IMR-90 (cell line): ENCODE measurements at regions not wholly inside any gene's neighbourhood (a gene's known extent, or its start where the extent isn't known, plus 50 kb on each side); places are given as distances from the start of the nearest gene placed in this dataset.

Source experiments
- ATAC-seq: fragments of 200-7000 bp; cut with Tn5 transposase; 2 replicates; pipeline ENCODE4 v1.9.1; 2020; ENCODE audit warnings: low read depth, mild to moderate bottlenecking, moderate library complexity
- BruUV-seq: library from RNA; stranded (reverse); fragments of 400-500 nt; replicated peaks from 2 replicates; lab custom pipeline; 2021; lab: Mats Ljungman, UMichigan
- CTCF ChIA-PET: fragments of 300-600 bp; formaldehyde crosslinking; extraction: SDS; loops from one replicate; lab custom pipeline; 2021; ENCODE audit warnings: antibody characterized with exemption; lab: Yijun Ruan, JAX
- POLR2A ChIA-PET: fragments of 300-600 bp; sonication (Branson Sonifier 250); formaldehyde crosslinking; loops from one replicate; lab custom pipeline; 2022; ENCODE audit warnings: antibody characterized with exemption; ENCODE audit not compliant: unreplicated experiment; lab: Charles Lee
- DNase-seq: peaks from one replicate; pipeline ENCODE4 v3.0.0; 2013
- H2AFZ ChIP-seq: replicated peaks from 2 replicates; pipeline ENCODE3; 2013; ENCODE audit warnings: low read length, mild to moderate bottlenecking; ENCODE audit not compliant: poor library complexity
- H2AK5ac ChIP-seq: 2 replicates; pipeline ENCODE4 v1.6.1; 2013; ENCODE audit warnings: low read depth, low read length, inconsistent platforms
- H2AK9ac ChIP-seq: replicated peaks from 2 replicates; pipeline ENCODE3; 2013; ENCODE audit warnings: mild to moderate bottlenecking, low read depth, low read length, moderate library complexity; ENCODE audit not compliant: poor library complexity
- H2BK120ac ChIP-seq: 2 replicates; pipeline ENCODE4 v1.6.1; 2013; ENCODE audit warnings: low read depth, low read length, inconsistent platforms
- H2BK15ac ChIP-seq: 3 replicates; pipeline ENCODE4 v1.6.1; 2013; ENCODE audit warnings: low read depth, low read length, inconsistent platforms
- H2BK20ac ChIP-seq: 2 replicates; pipeline ENCODE4 v1.6.1; 2013; ENCODE audit warnings: low read depth, mild to moderate bottlenecking, inconsistent platforms, low read length, moderate library complexity
- H2BK5ac ChIP-seq: 2 replicates; pipeline ENCODE4 v1.6.1; 2013; ENCODE audit warnings: mild to moderate bottlenecking, low read depth, low read length, inconsistent platforms; ENCODE audit not compliant: poor library complexity, severe bottlenecking
- H3K14ac ChIP-seq: replicated peaks from 2 replicates; pipeline ENCODE4 v1.6.1; 2013; ENCODE audit warnings: low read depth, low read length, inconsistent platforms
- H3K18ac ChIP-seq: 2 replicates; pipeline ENCODE4 v1.6.1; 2013; ENCODE audit warnings: low read depth, low read length, control low read depth
- H3K23ac ChIP-seq: 2 replicates; pipeline ENCODE4 v1.6.1; 2013; ENCODE audit warnings: low read depth, low read length, inconsistent platforms
- H3K27ac ChIP-seq: 2 replicates; pipeline ENCODE4 v1.5.1; 2013; ENCODE audit warnings: mild to moderate bottlenecking, control low read depth, low read length; ENCODE audit not compliant: insufficient read depth
- H3K27me3 ChIP-seq: 2 replicates; pipeline ENCODE4 v1.6.1; 2013; ENCODE audit warnings: low read length; ENCODE audit not compliant: control insufficient read depth, insufficient read depth
- H3K36me3 ChIP-seq: 2 replicates; pipeline ENCODE4 v1.6.1; 2013; ENCODE audit warnings: low read length, mixed read lengths; ENCODE audit not compliant: control insufficient read depth, insufficient read depth
- H3K4ac ChIP-seq: 2 replicates; pipeline ENCODE4 v1.6.1; 2013; ENCODE audit warnings: low read depth, low read length, inconsistent platforms
- H3K4me1 ChIP-seq: 2 replicates; pipeline ENCODE4 v1.6.1; 2013; ENCODE audit warnings: low read length, mixed read lengths; ENCODE audit not compliant: control insufficient read depth, insufficient read depth
- H3K4me2 ChIP-seq: 2 replicates; pipeline ENCODE4 v1.6.1; 2013; ENCODE audit warnings: low read depth, mild to moderate bottlenecking, control low read depth, low read length, moderate library complexity
- H3K4me3 ChIP-seq: 2 replicates; pipeline ENCODE4 v1.5.1; 2013; ENCODE audit warnings: low read depth, mild to moderate bottlenecking, control low read depth, low read length, moderate library complexity; ENCODE audit not compliant: insufficient read depth
- H3K56ac ChIP-seq: 2 replicates; pipeline ENCODE4 v1.6.1; 2013; ENCODE audit warnings: low read length, inconsistent platforms; ENCODE audit not compliant: insufficient read depth; ENCODE audit errors: extremely low read depth
- H3K79me1 ChIP-seq, 2 experiments: 2 replicates each; pipeline ENCODE4 v1.6.1; 2013; ENCODE audit warnings: low read length in 2 of 2, inconsistent platforms in 1 of 2, low read depth in 1 of 2
- H3K9ac ChIP-seq: 2 replicates; pipeline ENCODE4 v1.6.1; 2013; ENCODE audit warnings: low read depth, low read length, control low read depth
- H3K9me1 ChIP-seq: 2 replicates; pipeline ENCODE4 v1.6.1; 2013; ENCODE audit warnings: low read length, inconsistent platforms; ENCODE audit not compliant: insufficient read depth
- H3K9me3 ChIP-seq: 2 replicates; pipeline ENCODE4 v1.6.1; 2013; ENCODE audit warnings: low read length; ENCODE audit not compliant: control insufficient read depth, insufficient read depth
- H4K20me1 ChIP-seq: 2 replicates; pipeline ENCODE4 v1.6.1; 2013; ENCODE audit warnings: low read length, inconsistent platforms; ENCODE audit not compliant: insufficient read depth
- H4K5ac ChIP-seq: 2 replicates; pipeline ENCODE4 v1.6.1; 2013; ENCODE audit warnings: mild to moderate bottlenecking, low read depth, low read length, control low read depth
- H4K8ac ChIP-seq, 2 experiments: 2 replicates each; pipeline ENCODE4 v1.6.1; 2013; ENCODE audit warnings: low read depth in 2 of 2, low read length in 2 of 2, control low read depth in 1 of 2, inconsistent platforms in 1 of 2
- H4K91ac ChIP-seq: 2 replicates; pipeline ENCODE4 v1.6.1; 2013; ENCODE audit warnings: low read depth, low read length, inconsistent platforms; ENCODE audit not compliant: insufficient read depth
- BHLHE40 ChIP-seq: fragments of 150-350 bp; IDR thresholded peaks from 2 replicates; pipeline ENCODE4 v1.6.1; 2016; ENCODE audit warnings: mild to moderate bottlenecking, low read depth, low read length
- FOS ChIP-seq: fragments of 150-350 bp; IDR thresholded peaks from 2 replicates; pipeline ENCODE4 v1.6.1; 2016; ENCODE audit warnings: low read depth, low read length
- MAFK ChIP-seq: IDR thresholded peaks from 2 replicates; pipeline ENCODE4 v1.6.1; 2012; ENCODE audit warnings: low read depth, low read length, improper control_type of control experiment
- NFE2L2 ChIP-seq: fragments of 150-350 bp; IDR thresholded peaks from 2 replicates; pipeline ENCODE4 v1.6.1; 2016; ENCODE audit warnings: low read depth, mild to moderate bottlenecking, low read length
- RAD21 ChIP-seq: IDR thresholded peaks from 2 replicates; pipeline ENCODE4 v1.6.1; 2012; ENCODE audit warnings: low read length, improper control_type of control experiment
- SMC3 ChIP-seq: fragments of 150-350 bp; IDR thresholded peaks from 2 replicates; pipeline ENCODE4 v1.6.1; 2016; ENCODE audit warnings: low read depth, mild to moderate bottlenecking, antibody characterized with exemption, low read length, moderate library complexity
- WGBS, 2 experiments: methylation state at CpG; one replicate each; pipeline versions ENCODE4 v1.1.5 to v1.1.7; 2013; ENCODE audit warnings: missing lambda C conversion rate in 2 of 2; ENCODE audit not compliant: insufficient read length in 1 of 2; ENCODE audit errors: extremely low coverage in 2 of 2; 5-methylcytosine and 5-hydroxymethylcytosine counted together
- dilution Hi-C: fragments of 300-500 bp; cut with HindIII; formaldehyde crosslinking; loops from one replicate; pipeline ENCODE4 v1.14.3; 2018; ENCODE audit warnings: low sequenced_read_pairs; ENCODE audit not compliant: unreplicated experiment
- in situ Hi-C: fragments of 300-500 bp; cut with MboI; formaldehyde crosslinking; loops from 3 replicates; pipeline ENCODE4 v1.14.3; 2019; ENCODE audit warnings: low sequenced_read_pairs, inconsistent platforms, mixed read lengths
- intact Hi-C: fragments of 100-400 bp; cut with micrococcal nuclease; formaldehyde crosslinking; loops from 2 replicates; pipeline ENCODE4 v1.10.0; 2022
- TF ChIP-seq, protein P1 (sequence below): conservative IDR thresholded peaks from 2 replicates; pipeline ENCODE4 v1.5.1; 2012; ENCODE audit warnings: mild to moderate bottlenecking, low read depth, low read length, improper control_type of control experiment
- TF ChIP-seq, protein P2 (sequence below): fragments of 150-350 bp; IDR thresholded peaks from 2 replicates; pipeline ENCODE4 v1.6.1; 2016; ENCODE audit warnings: low read depth, mild to moderate bottlenecking, low read length, moderate library complexity, borderline replicate concordance

DNA sequence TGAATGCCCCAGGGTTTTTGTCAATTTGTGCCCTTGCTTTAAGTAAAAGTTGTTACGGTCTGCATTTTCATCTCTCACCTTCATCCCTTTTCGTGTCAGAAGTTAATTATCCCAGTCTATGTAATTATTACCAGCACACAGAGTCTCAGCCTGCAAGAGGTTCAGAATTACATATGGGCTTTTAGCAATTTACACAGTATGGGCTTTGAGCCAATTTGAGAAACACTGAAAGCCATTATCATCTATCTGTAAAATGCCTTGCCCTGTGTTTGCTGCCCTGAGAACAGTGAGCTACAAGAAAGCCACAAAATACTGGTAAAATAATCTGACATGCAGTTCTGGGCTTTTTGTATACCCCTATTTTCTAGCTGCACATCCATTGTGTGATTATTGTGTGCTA, 125.6 kb upstream of the STEAP4 start:
- in situ Hi-C loops (no loop called here), intact Hi-C loops (no loop called here), dilution Hi-C loops (no loop called here)
- Histone ChIP-seq H4K8ac (no peak overlapping the region), H2BK20ac (no peak overlapping the region), H3K27ac (no peak overlapping the region), H2AK5ac (no peak overlapping the region), H4K5ac (no peak overlapping the region), H3K4me3 (no peak overlapping the region), H3K23ac (no peak overlapping the region), H3K14ac (no peak overlapping the region), H3K9me1 (no peaks in the 10 kb centered on the region), H2BK5ac (no peak overlapping the region), H3K9ac (no peak overlapping the region), H3K18ac (no peak overlapping the region), H3K4ac (no peak overlapping the region), H2AK9ac (no peak overlapping the region), H2BK15ac (no peak overlapping the region), H3K4me1 (no peaks in the 10 kb centered on the region), H3K56ac (no peak overlapping the region), H3K79me1 (no peaks in the 10 kb centered on the region), H2AFZ (no peak overlapping the region), H3K4me2 (no peak overlapping the region), H4K91ac (no peak overlapping the region), H3K27me3 (no peaks in the 10 kb centered on the region), H3K36me3 (no peaks in the 10 kb centered on the region), H4K20me1 (no peaks in the 10 kb centered on the region), H2BK120ac (no peak overlapping the region), H3K9me3 (peaks cover 3% of the 10 kb centered on the region; the same call in 1 of the 2 replicates)
- POLR2A ChIA-PET = no interaction called here
- no CpG with 5 or more reads among the region's 2 CpGs for WGBS, 2 experiments
- TF ChIP-seq, protein P1, sequence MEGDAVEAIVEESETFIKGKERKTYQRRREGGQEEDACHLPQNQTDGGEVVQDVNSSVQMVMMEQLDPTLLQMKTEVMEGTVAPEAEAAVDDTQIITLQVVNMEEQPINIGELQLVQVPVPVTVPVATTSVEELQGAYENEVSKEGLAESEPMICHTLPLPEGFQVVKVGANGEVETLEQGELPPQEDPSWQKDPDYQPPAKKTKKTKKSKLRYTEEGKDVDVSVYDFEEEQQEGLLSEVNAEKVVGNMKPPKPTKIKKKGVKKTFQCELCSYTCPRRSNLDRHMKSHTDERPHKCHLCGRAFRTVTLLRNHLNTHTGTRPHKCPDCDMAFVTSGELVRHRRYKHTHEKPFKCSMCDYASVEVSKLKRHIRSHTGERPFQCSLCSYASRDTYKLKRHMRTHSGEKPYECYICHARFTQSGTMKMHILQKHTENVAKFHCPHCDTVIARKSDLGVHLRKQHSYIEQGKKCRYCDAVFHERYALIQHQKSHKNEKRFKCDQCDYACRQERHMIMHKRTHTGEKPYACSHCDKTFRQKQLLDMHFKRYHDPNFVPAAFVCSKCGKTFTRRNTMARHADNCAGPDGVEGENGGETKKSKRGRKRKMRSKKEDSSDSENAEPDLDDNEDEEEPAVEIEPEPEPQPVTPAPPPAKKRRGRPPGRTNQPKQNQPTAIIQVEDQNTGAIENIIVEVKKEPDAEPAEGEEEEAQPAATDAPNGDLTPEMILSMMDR = no peak
- TF ChIP-seq, protein P2, sequence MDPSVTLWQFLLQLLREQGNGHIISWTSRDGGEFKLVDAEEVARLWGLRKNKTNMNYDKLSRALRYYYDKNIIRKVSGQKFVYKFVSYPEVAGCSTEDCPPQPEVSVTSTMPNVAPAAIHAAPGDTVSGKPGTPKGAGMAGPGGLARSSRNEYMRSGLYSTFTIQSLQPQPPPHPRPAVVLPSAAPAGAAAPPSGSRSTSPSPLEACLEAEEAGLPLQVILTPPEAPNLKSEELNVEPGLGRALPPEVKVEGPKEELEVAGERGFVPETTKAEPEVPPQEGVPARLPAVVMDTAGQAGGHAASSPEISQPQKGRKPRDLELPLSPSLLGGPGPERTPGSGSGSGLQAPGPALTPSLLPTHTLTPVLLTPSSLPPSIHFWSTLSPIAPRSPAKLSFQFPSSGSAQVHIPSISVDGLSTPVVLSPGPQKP = no peak
- TF ChIP-seq MAFK = no peak
- no peak for TF ChIP-seq RAD21
- TF ChIP-seq BHLHE40 = no peak
- no peak for TF ChIP-seq FOS
- TF ChIP-seq SMC3 = no peak
- TF ChIP-seq NFE2L2 = no peak
- BruUV-seq = no TSS peak
- CTCF ChIA-PET = no interaction called here
- DNase-seq = no peak
- no peak for ATAC-seq
